CD4-positive, alpha-beta T cell treated with Interleukin-1 beta for 1 hour (primary cell): ENCODE measurements at regions not wholly inside any gene's neighbourhood (a gene's known extent, or its start where the extent isn't known, plus 50 kb on each side); places are given as distances from the start of the nearest gene placed in this dataset.
"Not testable (repeated sequence)": the region's sequence is repeated elsewhere in the genome, so short reads cannot be mapped to it uniquely, and the experiment has no call there.

Source experiments
- DNase-seq, 2 donors: peaks; one replicate each; pipeline ENCODE4 v3.0.0-alpha.2; 2020 to 2022

GRCh38 chr20:19875376-19876221 lies 117.5 kb downstream of the RIN2 start:
- no peak for DNase-seq

DNA sequence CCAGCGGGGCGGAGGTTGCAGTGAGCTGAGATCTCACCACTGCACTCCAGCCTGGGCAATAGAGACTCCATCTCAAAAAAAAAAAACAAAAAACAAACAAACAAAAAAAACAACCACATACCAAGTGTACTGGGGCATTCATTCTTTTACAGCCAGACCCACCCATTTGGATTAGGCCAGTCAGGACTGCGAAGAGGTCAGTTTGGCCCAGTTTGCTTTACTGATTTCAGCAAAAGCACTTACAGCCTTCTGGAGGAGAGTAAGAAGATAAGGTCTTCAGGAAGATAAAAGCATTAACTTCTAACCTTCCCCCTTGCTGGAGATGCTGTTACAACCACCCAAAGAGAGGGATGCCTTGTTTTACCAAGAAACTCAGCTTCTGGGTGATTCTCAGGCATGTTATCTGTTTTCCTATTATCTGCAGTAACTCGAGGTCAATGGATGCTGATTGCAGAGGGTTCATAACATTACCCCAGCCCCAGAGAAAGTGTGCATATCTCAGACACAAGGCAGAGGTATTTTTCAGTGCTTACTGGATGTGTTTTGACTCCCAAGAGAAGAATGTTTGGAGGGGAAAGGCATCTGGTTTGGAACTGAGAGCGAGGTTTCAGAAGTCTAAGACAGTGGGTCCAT lies 118.9 kb downstream of the RIN2 start:
- no peak for DNase-seq

DNA sequence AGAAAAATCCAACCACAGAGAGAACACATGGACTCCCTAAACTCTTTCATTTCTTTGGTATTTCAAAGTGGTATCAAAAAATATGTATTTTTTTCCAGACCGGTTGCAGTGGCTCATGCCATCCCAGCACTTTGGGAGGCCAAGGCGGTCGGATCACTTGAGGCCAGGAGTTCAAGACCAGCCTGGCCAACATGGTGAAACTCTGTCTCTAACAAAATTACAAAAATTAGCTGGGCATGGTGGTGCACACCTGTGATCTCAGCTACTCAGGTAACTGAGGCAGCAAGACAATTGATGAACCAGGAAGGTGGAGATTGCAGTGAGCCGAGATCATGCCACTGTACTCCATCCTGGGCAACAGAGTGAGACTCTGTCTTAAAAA lies 121.8 kb downstream of the RIN2 start:
- not testable (repeated sequence) for DNase-seq

DNA sequence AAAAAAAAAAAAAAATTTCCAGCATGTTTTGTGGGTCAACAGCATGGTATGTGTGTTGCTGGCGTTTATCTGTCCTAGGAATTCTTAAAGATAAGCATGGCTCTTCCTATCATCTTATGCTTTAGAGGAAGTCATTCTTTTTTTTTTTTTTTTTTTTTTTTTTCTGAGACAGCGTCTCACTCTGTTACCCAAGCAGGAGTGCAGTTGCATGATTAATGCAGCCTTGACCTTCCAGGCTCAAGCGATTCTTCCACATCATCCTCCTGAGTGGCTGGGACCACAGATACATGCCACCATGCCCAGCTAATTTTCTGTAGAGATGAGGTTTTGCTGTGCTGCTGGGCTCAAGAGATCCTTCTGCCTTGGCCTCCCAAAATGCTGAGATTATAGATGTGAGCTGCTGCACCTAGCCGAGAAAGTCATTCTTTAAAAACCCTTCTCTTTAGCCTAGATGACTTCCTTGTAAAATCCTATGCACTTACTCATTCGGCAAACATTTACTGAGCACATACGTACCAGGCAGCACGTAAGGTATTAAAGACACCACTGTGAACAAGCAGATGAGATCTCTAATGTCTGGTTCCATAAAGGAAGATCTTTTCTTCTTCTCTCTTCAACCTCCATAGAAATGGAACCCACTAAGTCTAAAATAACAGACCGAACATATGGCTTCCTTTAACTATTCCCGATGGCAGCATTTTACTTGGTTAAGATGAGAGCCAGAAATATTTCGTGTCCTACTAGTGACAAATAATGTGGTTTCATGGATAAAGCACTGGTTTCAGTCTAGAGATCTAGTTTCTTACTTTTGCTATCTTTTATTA lies 122.4 kb downstream of the RIN2 start:
- DNase-seq, result no peak

GRCh38 chr20:19881080-19881840 lies 123.2 kb downstream of the RIN2 start:
- DNase-seq, result no peak

GRCh38 chr20:19881990-19882389 lies 123.9 kb downstream of the RIN2 start:
- no peak for DNase-seq

DNA sequence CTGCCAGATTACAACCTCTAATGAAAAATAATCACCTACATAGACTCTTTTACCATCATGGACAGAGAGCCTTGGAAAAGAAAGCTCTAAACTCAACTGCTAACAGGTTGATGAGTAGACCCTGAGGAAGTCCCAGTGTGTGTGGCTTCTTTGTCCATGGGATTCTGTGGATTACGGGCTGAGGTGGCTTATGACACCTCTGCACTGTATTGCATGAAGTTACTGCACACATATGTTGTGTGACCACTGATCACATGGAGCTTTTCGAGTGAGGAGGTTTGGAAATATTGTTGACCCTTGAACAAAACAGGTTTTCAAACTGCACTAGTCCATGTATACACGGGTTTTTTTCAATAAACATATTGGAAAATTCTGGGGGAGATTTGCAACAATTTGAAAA lies 124.4 kb downstream of the RIN2 start:
- DNase-seq, result no peak

DNA sequence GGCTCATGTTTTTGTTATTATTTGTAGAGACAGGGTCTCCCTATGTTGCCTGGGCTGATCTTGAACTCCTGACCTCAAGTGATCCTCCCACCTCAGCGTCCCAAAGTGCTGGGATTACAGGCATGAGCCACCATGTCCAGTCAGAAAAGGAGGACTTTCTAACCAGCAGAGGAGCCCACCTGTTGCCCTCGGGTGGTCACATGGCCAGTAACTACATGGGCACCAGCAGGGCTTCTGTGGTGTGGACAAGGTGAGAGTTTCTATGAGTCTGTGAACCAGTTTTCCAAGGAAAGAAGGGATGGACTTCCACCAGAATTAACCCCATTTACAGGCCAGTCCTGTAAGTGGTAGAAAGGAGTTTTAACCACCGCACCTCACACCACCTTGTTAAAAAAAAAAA lies 125.4 kb downstream of the RIN2 start:
- no peak for DNase-seq

GRCh38 chr20:19885594-19885938 lies 127.5 kb downstream of the RIN2 start:
- no peak for DNase-seq

DNA sequence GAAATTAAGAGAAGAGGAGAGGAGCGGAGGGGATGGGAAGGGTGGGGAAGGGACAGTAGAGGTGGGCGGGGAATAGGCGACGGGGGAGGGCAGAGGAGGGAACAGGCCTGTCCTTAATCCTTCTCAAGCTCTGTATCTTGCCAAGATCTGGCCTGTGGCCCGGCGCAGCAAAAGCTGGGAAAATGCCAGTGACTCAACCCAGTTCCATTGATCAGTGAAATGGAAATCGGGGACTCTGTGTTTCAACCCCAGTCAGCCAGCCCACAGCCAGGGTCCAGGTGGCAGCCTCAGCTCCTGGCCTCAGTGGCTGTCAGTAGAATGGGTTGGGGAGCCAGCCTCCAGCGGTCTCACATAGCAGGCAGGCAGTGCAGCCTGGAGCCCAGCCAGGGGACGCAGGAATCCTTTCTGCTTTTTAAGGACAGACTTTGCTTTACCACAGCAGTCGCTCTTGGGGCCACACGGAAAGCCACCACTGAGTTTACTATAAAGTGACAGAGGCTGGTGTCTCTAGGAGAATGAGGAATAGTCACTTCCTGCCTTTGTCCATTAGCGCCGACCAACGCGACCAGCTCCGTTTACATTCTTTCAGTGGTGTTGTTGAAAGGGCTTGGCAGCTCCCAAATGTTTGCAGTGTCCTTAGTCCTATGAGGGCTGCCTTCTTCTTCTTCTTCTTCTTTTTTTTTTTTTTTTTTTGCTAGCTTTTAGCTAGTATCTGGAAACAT lies 128.0 kb downstream of the RIN2 start:
- no peak for DNase-seq

- DNase-seq, result no peak
Observed at GRCh38 chr20:19886661-19887288, 128.7 kb downstream of the RIN2 start.

DNA sequence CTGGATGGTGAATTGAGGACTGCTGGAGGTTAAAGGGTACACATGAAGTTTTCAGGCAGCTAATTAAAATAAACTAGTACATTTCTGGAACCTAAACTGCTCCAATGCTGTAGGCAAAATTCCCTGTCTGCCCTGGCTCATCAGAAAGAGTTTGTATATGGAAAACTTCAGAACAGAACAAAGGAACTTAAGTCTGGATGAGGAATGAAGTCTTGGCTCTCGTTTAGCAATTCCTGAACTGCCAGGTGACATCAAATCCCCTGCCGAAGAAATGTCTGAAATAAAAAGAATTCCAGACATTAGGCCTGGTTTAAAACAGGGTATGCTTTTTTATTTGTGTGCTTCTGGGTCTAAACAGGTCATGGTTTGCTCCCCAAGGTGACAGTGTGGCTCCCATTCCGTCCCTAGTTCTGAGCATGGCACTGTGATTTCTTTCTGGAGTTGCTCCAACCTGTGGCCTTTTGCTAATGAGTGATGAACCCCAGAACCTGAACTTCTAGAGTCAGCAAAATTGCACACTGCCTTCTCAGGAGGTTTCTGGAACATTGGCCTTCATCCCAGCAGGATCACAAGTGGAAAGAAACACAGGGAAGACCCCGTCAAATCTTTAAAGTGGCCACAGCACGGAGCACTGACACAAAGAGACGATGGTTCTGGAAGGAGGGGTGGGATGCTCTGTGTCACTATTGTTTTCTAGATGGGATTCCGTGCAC lies 129.4 kb upstream of the NAA20 start:
- no peak for DNase-seq

DNA sequence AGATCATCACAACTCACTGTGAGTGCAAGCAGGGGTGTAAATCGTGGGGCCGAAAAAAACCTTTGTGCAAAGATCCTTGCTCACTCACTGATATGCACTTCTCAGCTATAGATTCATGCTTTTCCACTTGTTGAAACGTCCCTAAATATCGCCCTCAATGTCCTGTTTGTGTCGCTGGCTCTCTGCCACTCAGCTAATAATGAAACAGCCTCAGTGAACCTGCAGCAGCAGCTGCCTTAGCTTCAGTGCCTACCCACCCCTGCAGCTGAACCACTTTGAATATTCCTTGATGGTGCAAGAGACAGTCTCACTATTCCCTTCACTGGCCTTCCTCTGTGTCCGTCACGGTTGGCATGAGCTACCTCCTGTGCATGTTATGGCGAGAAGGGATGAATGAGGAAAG lies 128.9 kb upstream of the NAA20 start:
- DNase-seq, result no peak

DNA sequence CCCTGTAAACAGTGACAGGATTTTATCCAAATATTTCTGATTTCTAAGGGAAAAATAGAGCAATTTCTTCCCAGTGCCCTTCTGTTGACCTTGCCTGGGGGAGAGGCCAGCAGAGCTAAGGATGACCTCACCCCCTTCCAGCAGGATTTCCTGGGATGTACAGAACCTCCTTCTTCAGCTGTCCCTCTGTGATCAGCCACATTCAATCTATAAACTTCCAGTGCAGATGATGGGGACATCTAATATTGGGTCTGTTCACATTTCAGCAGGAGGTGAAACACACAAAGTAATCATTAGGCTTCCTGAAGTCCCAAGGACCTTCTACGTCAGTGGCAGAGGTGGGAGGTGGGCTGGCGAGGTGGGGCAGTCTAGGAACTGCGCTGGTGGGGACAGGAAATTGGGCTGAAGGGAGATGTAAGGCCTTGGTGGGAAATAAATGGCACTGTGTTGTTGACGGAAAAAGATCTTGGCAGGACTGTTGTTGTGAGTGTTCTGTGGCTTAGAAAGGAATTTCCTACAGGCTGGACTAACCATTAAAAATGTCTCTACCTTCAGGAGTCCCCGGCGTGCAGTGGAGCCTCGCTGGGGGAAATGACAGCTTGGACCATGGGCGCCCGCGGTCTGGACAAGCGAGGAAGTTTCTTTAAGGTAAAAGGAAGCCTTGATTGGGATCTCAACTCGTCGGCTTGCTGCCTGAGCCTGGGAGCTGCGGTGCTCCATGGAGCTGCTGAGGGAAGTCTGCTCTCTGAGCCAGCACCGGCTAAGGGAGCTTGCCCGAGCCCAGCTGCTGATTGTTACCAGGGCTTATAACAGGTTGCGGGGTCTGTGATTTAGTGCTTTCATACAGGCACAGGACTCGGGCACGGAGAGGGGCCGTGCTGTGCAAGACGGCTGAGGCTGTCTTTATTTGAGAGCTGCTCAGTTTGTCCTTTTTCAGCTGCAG lies 127.9 kb upstream of the NAA20 start:
- no peak for DNase-seq

- DNase-seq, result no peak
Observed at GRCh38 chr20:19890445-19891051, 126.6 kb upstream of the NAA20 start.

GRCh38 chr20:19893356-19893755 lies 123.8 kb upstream of the NAA20 start:
- no peak for DNase-seq

DNA sequence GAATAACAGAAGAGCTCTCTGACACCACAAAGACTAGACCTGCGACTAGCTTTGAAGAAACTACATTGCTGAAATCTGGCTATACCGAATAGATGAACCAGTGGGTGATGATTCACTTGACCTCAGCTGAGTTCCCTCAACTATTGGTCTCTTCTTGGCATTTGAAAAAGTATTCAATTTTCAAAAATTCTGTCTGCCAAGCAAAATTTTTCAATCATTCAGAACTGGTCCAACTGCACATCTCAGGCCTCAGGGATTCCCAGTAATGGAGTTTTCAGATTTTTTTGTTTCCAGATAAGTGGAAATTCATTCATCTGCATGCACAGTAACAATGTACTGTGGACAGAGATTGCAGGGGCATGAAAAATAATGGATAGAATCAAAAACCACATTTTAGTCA lies 121.4 kb upstream of the NAA20 start:
- no peak for DNase-seq

GRCh38 chr20:19897891-19898290 lies 119.3 kb upstream of the NAA20 start:
- DNase-seq, result no peak

DNA sequence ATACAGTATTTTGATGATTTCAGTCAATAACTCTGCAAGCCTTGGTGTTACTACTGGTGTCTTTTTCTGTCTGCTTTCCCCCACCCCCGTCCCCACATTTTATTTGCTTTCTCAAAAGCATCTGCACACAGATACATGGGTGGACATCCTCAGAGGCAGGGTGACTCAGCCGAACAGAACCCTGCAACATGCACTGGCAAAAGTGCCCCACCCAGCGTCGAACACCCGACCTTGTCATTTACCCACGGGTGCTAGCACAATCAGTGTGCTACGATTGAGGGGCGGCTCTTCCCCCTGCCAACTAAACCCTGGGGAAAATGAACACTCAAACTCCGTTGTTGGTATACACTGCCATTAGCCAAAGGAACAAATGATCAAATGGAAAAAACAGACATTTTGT lies 115.9 kb upstream of the NAA20 start:
- peak in 1 of 2 donors; percentile 34 for DNase-seq
